IMR-90 (cell line): ENCODE measurements at regions not wholly inside any gene's neighbourhood (a gene's known extent, or its start where the extent isn't known, plus 50 kb on each side); places are given as distances from the start of the nearest gene placed in this dataset.

Source experiments
- ATAC-seq: fragments of 200-7000 bp; cut with Tn5 transposase; 2 replicates; pipeline ENCODE4 v1.9.1; 2020; ENCODE audit warnings: low read depth, mild to moderate bottlenecking, moderate library complexity
- BruUV-seq: library from RNA; stranded (reverse); fragments of 400-500 nt; replicated peaks from 2 replicates; lab custom pipeline; 2021; lab: Mats Ljungman, UMichigan
- CTCF ChIA-PET: fragments of 300-600 bp; formaldehyde crosslinking; extraction: SDS; loops from one replicate; lab custom pipeline; 2021; ENCODE audit warnings: antibody characterized with exemption; lab: Yijun Ruan, JAX
- POLR2A ChIA-PET: fragments of 300-600 bp; sonication (Branson Sonifier 250); formaldehyde crosslinking; loops from one replicate; lab custom pipeline; 2022; ENCODE audit warnings: antibody characterized with exemption; ENCODE audit not compliant: unreplicated experiment; lab: Charles Lee
- DNase-seq: peaks from one replicate; pipeline ENCODE4 v3.0.0; 2013
- H2AFZ ChIP-seq: replicated peaks from 2 replicates; pipeline ENCODE3; 2013; ENCODE audit warnings: low read length, mild to moderate bottlenecking; ENCODE audit not compliant: poor library complexity
- H2AK5ac ChIP-seq: 2 replicates; pipeline ENCODE4 v1.6.1; 2013; ENCODE audit warnings: low read depth, low read length, inconsistent platforms
- H2AK9ac ChIP-seq: replicated peaks from 2 replicates; pipeline ENCODE3; 2013; ENCODE audit warnings: mild to moderate bottlenecking, low read depth, low read length, moderate library complexity; ENCODE audit not compliant: poor library complexity
- H2BK120ac ChIP-seq: 2 replicates; pipeline ENCODE4 v1.6.1; 2013; ENCODE audit warnings: low read depth, low read length, inconsistent platforms
- H2BK15ac ChIP-seq: 3 replicates; pipeline ENCODE4 v1.6.1; 2013; ENCODE audit warnings: low read depth, low read length, inconsistent platforms
- H2BK20ac ChIP-seq: 2 replicates; pipeline ENCODE4 v1.6.1; 2013; ENCODE audit warnings: low read depth, mild to moderate bottlenecking, inconsistent platforms, low read length, moderate library complexity
- H2BK5ac ChIP-seq: 2 replicates; pipeline ENCODE4 v1.6.1; 2013; ENCODE audit warnings: mild to moderate bottlenecking, low read depth, low read length, inconsistent platforms; ENCODE audit not compliant: poor library complexity, severe bottlenecking
- H3K14ac ChIP-seq: replicated peaks from 2 replicates; pipeline ENCODE4 v1.6.1; 2013; ENCODE audit warnings: low read depth, low read length, inconsistent platforms
- H3K18ac ChIP-seq: 2 replicates; pipeline ENCODE4 v1.6.1; 2013; ENCODE audit warnings: low read depth, low read length, control low read depth
- H3K23ac ChIP-seq: 2 replicates; pipeline ENCODE4 v1.6.1; 2013; ENCODE audit warnings: low read depth, low read length, inconsistent platforms
- H3K27ac ChIP-seq: 2 replicates; pipeline ENCODE4 v1.5.1; 2013; ENCODE audit warnings: mild to moderate bottlenecking, control low read depth, low read length; ENCODE audit not compliant: insufficient read depth
- H3K27me3 ChIP-seq: 2 replicates; pipeline ENCODE4 v1.6.1; 2013; ENCODE audit warnings: low read length; ENCODE audit not compliant: control insufficient read depth, insufficient read depth
- H3K36me3 ChIP-seq: 2 replicates; pipeline ENCODE4 v1.6.1; 2013; ENCODE audit warnings: low read length, mixed read lengths; ENCODE audit not compliant: control insufficient read depth, insufficient read depth
- H3K4ac ChIP-seq: 2 replicates; pipeline ENCODE4 v1.6.1; 2013; ENCODE audit warnings: low read depth, low read length, inconsistent platforms
- H3K4me1 ChIP-seq: 2 replicates; pipeline ENCODE4 v1.6.1; 2013; ENCODE audit warnings: low read length, mixed read lengths; ENCODE audit not compliant: control insufficient read depth, insufficient read depth
- H3K4me2 ChIP-seq: 2 replicates; pipeline ENCODE4 v1.6.1; 2013; ENCODE audit warnings: low read depth, mild to moderate bottlenecking, control low read depth, low read length, moderate library complexity
- H3K4me3 ChIP-seq: 2 replicates; pipeline ENCODE4 v1.5.1; 2013; ENCODE audit warnings: low read depth, mild to moderate bottlenecking, control low read depth, low read length, moderate library complexity; ENCODE audit not compliant: insufficient read depth
- H3K56ac ChIP-seq: 2 replicates; pipeline ENCODE4 v1.6.1; 2013; ENCODE audit warnings: low read length, inconsistent platforms; ENCODE audit not compliant: insufficient read depth; ENCODE audit errors: extremely low read depth
- H3K79me1 ChIP-seq, 2 experiments: 2 replicates each; pipeline ENCODE4 v1.6.1; 2013; ENCODE audit warnings: low read length in 2 of 2, inconsistent platforms in 1 of 2, low read depth in 1 of 2
- H3K9ac ChIP-seq: 2 replicates; pipeline ENCODE4 v1.6.1; 2013; ENCODE audit warnings: low read depth, low read length, control low read depth
- H3K9me1 ChIP-seq: 2 replicates; pipeline ENCODE4 v1.6.1; 2013; ENCODE audit warnings: low read length, inconsistent platforms; ENCODE audit not compliant: insufficient read depth
- H3K9me3 ChIP-seq: 2 replicates; pipeline ENCODE4 v1.6.1; 2013; ENCODE audit warnings: low read length; ENCODE audit not compliant: control insufficient read depth, insufficient read depth
- H4K20me1 ChIP-seq: 2 replicates; pipeline ENCODE4 v1.6.1; 2013; ENCODE audit warnings: low read length, inconsistent platforms; ENCODE audit not compliant: insufficient read depth
- H4K5ac ChIP-seq: 2 replicates; pipeline ENCODE4 v1.6.1; 2013; ENCODE audit warnings: mild to moderate bottlenecking, low read depth, low read length, control low read depth
- H4K8ac ChIP-seq, 2 experiments: 2 replicates each; pipeline ENCODE4 v1.6.1; 2013; ENCODE audit warnings: low read depth in 2 of 2, low read length in 2 of 2, control low read depth in 1 of 2, inconsistent platforms in 1 of 2
- H4K91ac ChIP-seq: 2 replicates; pipeline ENCODE4 v1.6.1; 2013; ENCODE audit warnings: low read depth, low read length, inconsistent platforms; ENCODE audit not compliant: insufficient read depth
- CEBPB ChIP-seq: IDR thresholded peaks from 2 replicates; pipeline ENCODE4 v1.6.1; 2012; ENCODE audit warnings: low read depth, low read length, improper control_type of control experiment
- FOS ChIP-seq: fragments of 150-350 bp; IDR thresholded peaks from 2 replicates; pipeline ENCODE4 v1.6.1; 2016; ENCODE audit warnings: low read depth, low read length
- MAFK ChIP-seq: IDR thresholded peaks from 2 replicates; pipeline ENCODE4 v1.6.1; 2012; ENCODE audit warnings: low read depth, low read length, improper control_type of control experiment
- WGBS, 2 experiments: methylation state at CpG; one replicate each; pipeline versions ENCODE4 v1.1.5 to v1.1.7; 2013; ENCODE audit warnings: missing lambda C conversion rate in 2 of 2; ENCODE audit not compliant: insufficient read length in 1 of 2; ENCODE audit errors: extremely low coverage in 2 of 2; 5-methylcytosine and 5-hydroxymethylcytosine counted together
- dilution Hi-C: fragments of 300-500 bp; cut with HindIII; formaldehyde crosslinking; loops from one replicate; pipeline ENCODE4 v1.14.3; 2018; ENCODE audit warnings: low sequenced_read_pairs; ENCODE audit not compliant: unreplicated experiment
- in situ Hi-C: fragments of 300-500 bp; cut with MboI; formaldehyde crosslinking; loops from 3 replicates; pipeline ENCODE4 v1.14.3; 2019; ENCODE audit warnings: low sequenced_read_pairs, inconsistent platforms, mixed read lengths
- intact Hi-C: fragments of 100-400 bp; cut with micrococcal nuclease; formaldehyde crosslinking; loops from 2 replicates; pipeline ENCODE4 v1.10.0; 2022

DNA sequence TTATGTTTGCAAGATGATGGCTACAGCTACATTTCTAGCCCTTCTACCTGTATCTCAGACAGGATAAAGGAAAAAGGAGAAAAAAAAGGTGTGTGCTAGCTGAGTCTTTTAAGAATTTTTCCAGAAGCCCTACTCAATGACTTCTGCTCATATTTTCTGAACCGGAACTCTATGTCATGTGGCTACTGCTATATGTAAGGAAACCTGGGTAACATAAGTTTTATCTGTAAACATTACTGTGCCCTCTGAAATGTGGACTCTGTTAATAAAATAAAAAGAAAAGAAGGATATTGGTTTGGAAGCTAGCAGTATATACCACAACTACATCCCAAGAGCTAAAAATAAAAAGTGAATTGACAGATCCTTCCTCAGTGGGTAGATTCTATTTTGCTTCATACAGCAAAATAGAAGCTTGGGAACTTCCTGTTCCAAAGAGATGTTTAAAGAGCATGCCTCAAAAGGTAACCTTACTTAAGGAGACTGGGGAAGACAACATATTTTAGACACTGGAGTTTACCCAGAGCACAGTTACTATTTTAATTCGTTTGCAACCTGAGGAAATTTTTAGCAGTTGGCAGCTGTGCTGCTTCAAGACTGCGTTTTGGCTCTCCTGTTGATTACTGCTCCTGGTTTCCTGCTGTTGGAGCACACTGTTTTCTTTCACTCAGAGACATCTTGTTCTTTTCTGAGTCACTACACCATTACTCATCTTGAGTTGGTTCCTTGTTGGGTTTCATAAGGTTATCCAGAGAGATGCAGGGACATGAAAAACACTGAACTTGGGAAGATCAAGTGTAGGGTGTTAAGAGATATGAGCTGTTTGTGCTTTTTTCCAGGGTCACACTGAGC is 280.7 kb downstream of the NFKBIZ start:
- CTCF ChIA-PET, result interaction anchor here (0.6 to 0.8 kb wide), 3 partner anchors 105 to 316 kb away, joined by 3 to 4 read pairs (median 4); no protein-coding TSS in a partner anchor
- Histone ChIP-seq H3K9me1 (no peaks in the 10 kb centered on the region), H2AK9ac (no peak overlapping the region), H2BK15ac (peak overlapping the region; percentile 54; the same call in 2 of the 3 replicates), H3K27ac (no peak overlapping the region), H3K4me1 (no peaks in the 10 kb centered on the region; the same call in 1 of the 2 replicates), H4K91ac (no peak overlapping the region), H2BK120ac (peak overlapping the region; percentile 30; the same call in 1 of the 2 replicates), H2BK5ac (peak overlapping the region; percentile 73), H4K8ac (peak overlapping the region; percentile 1 to 60; a peak in 2 of 4 replicates), H2BK20ac (peak overlapping the region; percentile 27), H3K36me3 (no peaks in the 10 kb centered on the region), H4K5ac (peak overlapping the region; percentile 17; the same call in 1 of the 2 replicates), H3K4me2 (peak overlapping the region; percentile 61; the same call in 1 of the 2 replicates), H3K79me1 (no peaks in the 10 kb centered on the region), H3K18ac (peak overlapping the region; percentile 54; the same call in 1 of the 2 replicates), H2AFZ (no peak overlapping the region), H4K20me1 (no peaks in the 10 kb centered on the region), H3K9ac (no peak overlapping the region), H3K27me3 (no peaks in the 10 kb centered on the region), H3K9me3 (no peaks in the 10 kb centered on the region), H2AK5ac (0 out of 2 replicates have a peak overlapping the region, but pooled peaks have one; percentile 11), H3K23ac (peak overlapping the region; percentile 7; the same call in 1 of the 2 replicates), H3K14ac (no peak overlapping the region), H3K4ac (no peak overlapping the region), H3K56ac (no peak overlapping the region), H3K4me3 (no peak overlapping the region)
- in situ Hi-C loops (no loop called here), dilution Hi-C loops (no loop called here), intact Hi-C loops (no loop called here)
- BruUV-seq, result no TSS peak
- POLR2A ChIA-PET, result no interaction called here
- 0% methylated on average over 1 of the region's 3 CpGs; no CpG with 5 or more reads in 1 of the 2 experiments for WGBS, 2 experiments
- ATAC-seq, result peak; percentile 93
- TF ChIP-seq CEBPB (peak; percentile 29; the same call in 1 of the 2 replicates), FOS (peak; percentile 67), MAFK (no peak)
- peak; percentile 86 for DNase-seq
